ENCODE measurements at regions not wholly inside any gene's neighbourhood (a gene's known extent, or its start where the extent isn't known, plus 50 kb on each side); places are given as distances from the start of the nearest gene placed in this dataset.

DNA sequence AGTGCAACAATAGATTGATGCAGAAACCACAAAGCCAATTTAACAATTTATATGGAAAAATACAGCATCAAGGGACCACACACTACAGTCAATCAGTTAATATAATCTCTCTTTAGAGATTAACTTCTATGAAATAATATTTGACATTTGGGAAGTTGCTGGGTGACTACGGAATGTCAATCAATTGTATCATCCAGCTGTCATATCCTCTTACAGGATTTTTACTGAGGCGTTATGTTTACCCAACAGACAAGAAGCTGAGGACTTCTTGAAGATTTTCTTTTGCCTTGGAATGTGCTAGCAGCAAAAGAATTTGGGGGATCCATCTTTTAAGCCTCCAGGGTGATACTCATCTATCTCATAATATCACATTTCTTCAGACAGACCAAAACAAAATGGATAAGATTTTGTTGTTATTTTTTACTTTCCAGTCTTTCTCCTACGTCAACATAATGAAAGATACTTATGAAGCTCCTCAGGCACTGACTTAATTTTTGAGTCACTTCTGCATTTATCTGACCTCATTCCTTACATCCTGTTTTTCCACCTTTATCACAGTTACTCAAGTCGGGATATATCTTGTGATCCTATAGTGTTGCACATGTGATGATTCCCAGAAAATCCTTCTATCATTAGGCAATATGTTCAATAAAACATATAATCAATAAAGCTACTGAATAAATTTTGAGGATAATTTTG, 227.2 kb upstream of the SPHKAP start:
- no peak for TF ChIP-seq JUN (IDR thresholded peaks at IDR 0.05; ENCODE audit: borderline replicate concordance, insufficient read depth, insufficient read length, low read depth)
- TF ChIP-seq, protein P1, sequence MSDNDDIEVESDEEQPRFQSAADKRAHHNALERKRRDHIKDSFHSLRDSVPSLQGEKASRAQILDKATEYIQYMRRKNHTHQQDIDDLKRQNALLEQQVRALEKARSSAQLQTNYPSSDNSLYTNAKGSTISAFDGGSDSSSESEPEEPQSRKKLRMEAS (IDR thresholded peaks at IDR 0.05; ENCODE audit: insufficient read depth, insufficient read length): no peak
- Histone ChIP-seq H3K4me3 (replicated peaks in 1 of 3; ENCODE audit: insufficient read depth in 1 of 3, low read depth in 1 of 3, low read length in 3 of 3) (no peak overlapping the region), H3K4me1 (ENCODE audit: control insufficient read depth, extremely low read depth, insufficient read depth, low read length) (no peaks in the 10 kb centered on the region), H3K27ac (ENCODE audit: insufficient read depth, low read depth, low read length) (no peak overlapping the region), H3K36me3 (ENCODE audit: control insufficient read depth in 2 of 2, extremely low read depth in 1 of 2, insufficient read depth in 2 of 2, low read length in 2 of 2) (no peaks in the 10 kb centered on the region), H2AFZ (ENCODE audit: low read depth, low read length) (no peak overlapping the region), H3K79me2 (ENCODE audit: control insufficient read depth, insufficient read depth, low read length) (no peaks in the 10 kb centered on the region), H3K27me3 (ENCODE audit: control insufficient read depth in 2 of 2, insufficient read depth in 2 of 2, low read length in 2 of 2) (no peaks in the 10 kb centered on the region), H3K9me3 (replicated peaks; ENCODE audit: control insufficient read depth, insufficient read depth, low read length) (no peaks in the 10 kb centered on the region), H3K9ac (replicated peaks; ENCODE audit: extremely low read depth, insufficient read depth, low read length) (no peak overlapping the region), H4K20me1 (replicated peaks; ENCODE audit: control insufficient read depth, extremely low read depth, insufficient read depth, low read length) (no peaks in the 10 kb centered on the region), H3K4me2 (ENCODE audit: insufficient read depth, low read length) (no peak overlapping the region), H3K9me1 (replicated peaks; ENCODE audit: control insufficient read depth, extremely low read depth, insufficient read depth, low read length) (no peaks in the 10 kb centered on the region)
- ChIA-PET CTCF (no interaction called here), POLR2A (no interaction called here)
- no TSS peak for BruUV-seq (replicated peaks)
- intact Hi-C loops (cut with micrococcal nuclease) (no loop called here), dilution Hi-C loops (cut with MboI; ENCODE audit: extremely low pct_ligation_motif_present, low sequenced_read_pairs) (no loop called here)
- no peak for DNase-seq (ENCODE audit: low read depth, low spot score)
- no peak for FAIRE-seq

DNA sequence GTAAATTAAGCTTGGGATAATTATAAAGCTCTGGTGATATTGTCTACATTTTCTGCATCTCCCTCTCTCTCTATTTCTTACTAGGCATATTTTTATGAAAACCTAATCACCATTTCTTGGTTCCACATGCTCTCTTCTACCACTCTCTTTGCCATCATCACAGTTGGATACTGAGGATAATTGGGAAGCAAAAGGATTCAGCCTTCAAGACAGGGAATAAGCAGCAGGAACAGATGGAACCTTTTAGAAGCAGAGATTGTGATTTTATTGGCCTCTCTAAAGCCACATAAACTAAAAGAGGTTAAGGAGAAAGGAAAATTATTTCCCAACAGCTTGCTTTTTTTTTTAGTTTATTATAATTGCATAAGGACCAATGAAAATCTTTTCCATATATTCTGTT, 226.3 kb upstream of the SPHKAP start:
- H3K79me2 ChIP-seq (ENCODE audit: control insufficient read depth, insufficient read depth, low read length): no peaks in the 10 kb centered on the region
- no peaks in the 10 kb centered on the region for H4K20me1 ChIP-seq (replicated peaks; ENCODE audit: control insufficient read depth, extremely low read depth, insufficient read depth, low read length)
- no peak for DNase-seq (ENCODE audit: low read depth, low spot score)
- intact Hi-C loops (cut with micrococcal nuclease) (no loop called here), dilution Hi-C loops (cut with MboI; ENCODE audit: extremely low pct_ligation_motif_present, low sequenced_read_pairs) (no loop called here)
- no peaks in the 10 kb centered on the region for H3K9me3 ChIP-seq (replicated peaks; ENCODE audit: control insufficient read depth, insufficient read depth, low read length)
- no peak for TF ChIP-seq POLR2AphosphoS5 (IDR thresholded peaks at IDR 0.05; ENCODE audit: insufficient read depth, low read depth, low read length)
- TF ChIP-seq JUN (IDR thresholded peaks at IDR 0.05; ENCODE audit: borderline replicate concordance, insufficient read depth, insufficient read length, low read depth): no peak
- TF ChIP-seq, protein P1 (IDR thresholded peaks at IDR 0.05; ENCODE audit: insufficient read depth, insufficient read length): no peak
- TF ChIP-seq POLR2A (IDR thresholded peaks at IDR 0.05; ENCODE audit: low read depth, low read length): no peak
- TF ChIP-seq GATA2 (IDR thresholded peaks at IDR 0.05; ENCODE audit: insufficient read depth, insufficient read length, low read depth, low read length): no peak
- no peak for TF ChIP-seq FOS (IDR thresholded peaks at IDR 0.05; ENCODE audit: borderline replicate concordance, insufficient read depth, low read length)
- TF ChIP-seq CTCF (IDR thresholded peaks at IDR 0.05; ENCODE audit: extremely low read depth in 1 of 2, insufficient read depth in 1 of 2, low read depth in 1 of 2, low read length in 2 of 2): no peak
- no peak for TF ChIP-seq MYC (IDR thresholded peaks at IDR 0.05; ENCODE audit: low read depth, low read length)
- no peak for TF ChIP-seq EZH2 (IDR thresholded peaks at IDR 0.05; ENCODE audit: borderline replicate concordance, low read depth, low read length, severe bottlenecking)
- no peaks in the 10 kb centered on the region for H3K27me3 ChIP-seq (ENCODE audit: control insufficient read depth in 2 of 2, insufficient read depth in 2 of 2, low read length in 2 of 2)
- no peak overlapping the region for H3K27ac ChIP-seq (ENCODE audit: insufficient read depth, low read depth, low read length)
- no peaks in the 10 kb centered on the region for H3K9me1 ChIP-seq (replicated peaks; ENCODE audit: control insufficient read depth, extremely low read depth, insufficient read depth, low read length)
- no peak overlapping the region for H3K4me2 ChIP-seq (ENCODE audit: insufficient read depth, low read length)
- no peaks in the 10 kb centered on the region for H3K4me1 ChIP-seq (ENCODE audit: control insufficient read depth, extremely low read depth, insufficient read depth, low read length)
- FAIRE-seq: no peak
- ChIA-PET POLR2A (no interaction called here), CTCF (no interaction called here)
- no peak overlapping the region for H3K4me3 ChIP-seq (replicated peaks in 1 of 3; ENCODE audit: insufficient read depth in 1 of 3, low read depth in 1 of 3, low read length in 3 of 3)
- BruUV-seq (replicated peaks): no TSS peak
- no peak overlapping the region for H2AFZ ChIP-seq (ENCODE audit: low read depth, low read length)
- H3K9ac ChIP-seq (replicated peaks; ENCODE audit: extremely low read depth, insufficient read depth, low read length): no peak overlapping the region
- H3K36me3 ChIP-seq (ENCODE audit: control insufficient read depth in 2 of 2, extremely low read depth in 1 of 2, insufficient read depth in 2 of 2, low read length in 2 of 2): no peaks in the 10 kb centered on the region

Measured in endothelial cell of umbilical vein (primary cell).